HG03342 (cell line): ENCODE measurements at regions not wholly inside any gene's neighbourhood (a gene's known extent, or its start where the extent isn't known, plus 50 kb on each side); places are given as distances from the start of the nearest gene placed in this dataset.

Experiments
- ATAC-seq: cut with Tn5 transposase; IDR thresholded peaks from one replicate; pipeline ENCODE4 v1.9.1; 2021; ENCODE audit warnings: mild to moderate bottlenecking, moderate library complexity; ENCODE audit not compliant: unreplicated experiment

DNA sequence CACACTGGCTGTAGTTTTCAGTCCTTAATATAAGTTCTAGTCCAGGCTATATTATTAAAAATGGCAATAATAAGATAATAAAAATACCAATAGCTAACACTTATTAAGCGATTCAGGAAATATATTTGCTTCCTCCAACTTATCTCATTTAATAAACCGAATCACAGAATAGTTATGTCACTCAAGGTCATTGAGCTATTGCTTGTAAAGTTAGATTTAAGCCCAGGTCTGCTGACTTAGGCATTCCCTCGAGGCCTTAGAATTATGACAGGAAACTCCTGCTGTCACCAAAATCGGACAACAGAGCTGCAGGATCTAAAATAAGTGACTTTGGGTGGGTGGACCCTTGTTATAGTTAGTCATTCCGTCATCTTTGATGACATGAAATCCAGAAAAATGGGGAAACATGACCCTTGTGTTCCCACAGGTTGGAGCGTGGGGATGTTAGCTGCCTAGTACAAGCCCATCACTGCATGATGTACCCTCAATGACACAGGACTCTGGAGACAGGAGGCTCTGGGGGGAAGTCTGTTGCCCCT lies 181.3 kb upstream of the PHYHIPL start:
- ATAC-seq: no peak

DNA sequence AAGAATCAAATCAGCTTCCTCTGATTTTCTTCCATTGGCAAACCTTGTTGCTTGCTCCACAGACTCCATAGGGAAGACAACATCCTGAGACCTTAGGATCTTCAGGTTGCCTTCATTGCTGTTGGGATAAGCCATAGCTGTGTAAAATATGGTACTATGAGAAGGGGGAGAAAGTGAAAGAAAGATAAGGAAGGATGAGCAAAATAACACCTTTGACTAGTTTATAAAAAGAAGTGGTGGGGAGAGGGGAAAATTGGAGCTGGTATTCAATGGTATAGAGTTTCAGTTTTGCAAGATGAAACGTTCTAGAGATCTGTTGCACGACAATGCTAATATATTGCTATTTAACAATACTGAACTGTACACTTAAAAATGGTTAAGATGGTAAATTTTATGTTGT lies 180.4 kb upstream of the PHYHIPL start:
- no peak for ATAC-seq

DNA sequence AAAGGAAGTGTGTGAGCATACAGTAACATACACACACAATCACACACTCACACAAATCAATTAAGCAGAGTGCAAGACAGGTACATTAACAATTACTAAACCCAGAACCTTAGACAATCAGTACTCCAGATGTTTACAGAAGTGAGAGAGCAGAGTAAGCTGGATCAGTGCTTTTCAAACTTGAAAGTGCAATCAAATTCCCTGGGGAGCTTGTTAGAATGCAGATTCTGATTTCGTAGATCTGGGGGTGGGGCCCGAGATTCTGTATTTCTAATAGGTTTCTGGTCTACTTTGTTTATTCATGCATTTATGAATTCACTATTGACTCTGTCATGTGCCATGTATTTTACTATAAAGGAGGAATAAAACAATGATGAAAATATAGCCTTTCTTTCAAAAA lies 179.6 kb upstream of the PHYHIPL start:
- no peak for ATAC-seq

DNA sequence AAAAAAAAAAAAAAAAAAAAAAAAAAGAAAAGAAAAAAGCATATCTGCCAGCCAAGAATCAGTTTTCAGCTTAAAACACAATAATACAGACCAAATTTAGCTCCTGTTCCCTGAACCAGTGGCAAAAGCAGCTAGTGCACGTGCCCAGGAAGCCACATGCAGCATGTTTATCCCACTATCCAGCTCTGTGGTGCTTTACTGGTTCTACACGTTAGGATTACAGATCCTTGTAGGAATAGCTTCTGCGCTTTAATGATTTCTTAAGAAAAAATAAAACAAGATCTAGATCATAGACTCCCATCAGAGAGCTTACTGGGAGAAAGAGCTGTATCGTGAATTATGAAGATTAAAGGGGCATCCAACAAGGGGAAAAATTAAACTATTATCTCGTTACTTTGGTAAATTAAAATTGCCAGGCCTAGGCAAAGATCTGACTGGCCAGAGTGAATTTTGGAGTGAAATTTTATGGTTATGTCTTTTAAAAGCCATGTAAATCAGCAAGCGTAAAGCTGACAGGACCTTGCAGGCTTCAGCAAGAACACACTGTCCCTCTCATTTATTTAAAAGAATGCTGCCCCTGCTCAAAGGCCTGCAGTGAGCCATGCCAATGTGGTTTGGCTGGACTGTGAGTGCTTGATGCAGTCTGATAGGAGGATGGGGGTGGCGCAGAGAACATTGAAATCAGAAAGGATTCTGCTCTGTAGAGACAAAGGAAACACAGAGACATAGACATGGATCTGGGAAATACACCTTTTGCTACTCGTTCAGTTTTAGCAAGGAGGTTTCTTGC lies 177.3 kb upstream of the PHYHIPL start:
- no peak for ATAC-seq

DNA sequence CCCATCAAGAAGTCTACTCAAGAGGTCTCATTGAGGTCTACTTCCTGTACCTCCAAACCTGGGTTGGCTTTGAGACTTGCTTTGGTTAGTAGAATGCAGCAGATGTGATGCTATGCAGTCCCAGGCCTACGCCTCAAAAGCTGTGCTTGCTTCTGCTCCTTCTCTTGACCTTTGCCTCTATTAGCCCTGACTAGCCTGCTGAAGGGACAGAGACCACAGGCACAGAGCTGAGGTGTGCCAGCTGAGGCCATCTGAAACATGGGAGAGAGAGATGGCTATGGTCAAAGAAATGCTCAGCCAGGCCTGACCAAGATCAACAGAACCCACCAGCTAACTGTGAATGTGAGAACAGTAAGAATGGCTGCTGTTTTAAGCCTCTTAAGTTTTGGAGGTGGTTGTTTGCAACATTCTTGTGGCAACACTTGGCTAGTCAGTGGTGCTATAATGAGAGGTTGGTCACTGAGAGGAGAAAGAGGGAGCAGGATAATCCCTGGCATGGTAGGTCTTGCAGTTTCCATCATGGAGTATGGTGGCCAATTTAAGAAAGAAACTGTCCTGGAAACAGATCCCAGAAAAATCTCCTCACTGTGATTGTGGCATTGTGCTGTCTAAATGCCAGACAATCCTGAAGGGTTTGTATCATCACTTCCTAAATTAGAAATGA lies 176.1 kb upstream of the PHYHIPL start:
- no peak for ATAC-seq

DNA sequence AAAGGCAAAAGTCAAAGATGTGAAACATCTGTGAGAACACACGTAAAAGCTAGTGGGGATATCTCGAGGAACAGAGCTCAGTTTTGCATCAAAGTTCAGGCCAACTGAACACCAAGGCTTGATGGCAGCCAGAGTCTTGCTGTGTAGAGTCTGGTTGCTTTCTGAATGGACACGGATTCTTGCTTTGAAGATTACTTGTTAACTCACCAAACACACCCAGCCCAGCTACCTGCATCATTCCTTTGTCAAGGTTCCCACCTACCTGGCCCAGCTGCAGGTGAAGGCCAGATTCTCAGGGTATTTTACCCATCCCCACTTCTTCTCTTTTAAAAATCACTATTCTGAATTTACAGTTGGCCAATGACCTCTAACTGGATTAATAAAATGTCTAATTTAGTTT lies 174.4 kb upstream of the PHYHIPL start:
- ATAC-seq: no peak

DNA sequence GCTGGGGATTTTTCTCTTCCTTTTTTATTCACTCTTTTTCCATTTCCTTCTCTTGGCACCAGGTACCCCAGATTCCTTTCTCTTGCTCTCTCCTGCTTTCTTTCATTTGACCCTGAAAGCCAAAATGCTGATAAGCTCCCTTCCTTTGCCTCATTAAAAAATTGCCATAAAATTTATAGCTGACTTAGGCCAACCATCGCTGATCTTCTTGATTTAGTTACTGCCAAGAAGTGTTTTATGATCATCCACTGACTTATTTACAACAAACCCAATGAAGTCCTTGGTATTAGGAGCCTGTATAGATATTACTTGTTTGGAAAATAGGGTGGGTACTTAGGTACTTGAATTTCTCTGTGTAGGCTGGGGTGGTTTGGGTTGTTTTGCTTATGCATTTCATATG lies 173.2 kb upstream of the PHYHIPL start:
- no peak for ATAC-seq

DNA sequence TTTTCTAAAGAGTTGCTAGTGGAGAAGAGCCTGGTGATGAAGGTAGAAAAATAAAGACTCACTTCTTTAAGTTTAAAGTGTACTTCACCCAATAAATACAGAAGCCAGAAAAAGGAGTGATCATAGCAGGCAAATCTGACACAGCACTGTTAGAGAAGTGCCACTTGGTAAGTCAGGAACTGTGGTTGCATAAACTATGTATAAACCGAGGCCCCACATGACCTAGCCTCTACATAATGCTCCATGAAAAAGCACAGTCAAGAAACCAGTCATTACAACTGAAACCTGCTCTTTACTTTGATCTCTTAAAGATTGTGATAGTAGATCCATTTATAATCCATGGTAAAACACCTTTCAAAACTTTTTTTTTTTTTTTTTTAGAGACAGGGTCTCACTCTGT lies 172.1 kb upstream of the PHYHIPL start:
- no peak for ATAC-seq

DNA sequence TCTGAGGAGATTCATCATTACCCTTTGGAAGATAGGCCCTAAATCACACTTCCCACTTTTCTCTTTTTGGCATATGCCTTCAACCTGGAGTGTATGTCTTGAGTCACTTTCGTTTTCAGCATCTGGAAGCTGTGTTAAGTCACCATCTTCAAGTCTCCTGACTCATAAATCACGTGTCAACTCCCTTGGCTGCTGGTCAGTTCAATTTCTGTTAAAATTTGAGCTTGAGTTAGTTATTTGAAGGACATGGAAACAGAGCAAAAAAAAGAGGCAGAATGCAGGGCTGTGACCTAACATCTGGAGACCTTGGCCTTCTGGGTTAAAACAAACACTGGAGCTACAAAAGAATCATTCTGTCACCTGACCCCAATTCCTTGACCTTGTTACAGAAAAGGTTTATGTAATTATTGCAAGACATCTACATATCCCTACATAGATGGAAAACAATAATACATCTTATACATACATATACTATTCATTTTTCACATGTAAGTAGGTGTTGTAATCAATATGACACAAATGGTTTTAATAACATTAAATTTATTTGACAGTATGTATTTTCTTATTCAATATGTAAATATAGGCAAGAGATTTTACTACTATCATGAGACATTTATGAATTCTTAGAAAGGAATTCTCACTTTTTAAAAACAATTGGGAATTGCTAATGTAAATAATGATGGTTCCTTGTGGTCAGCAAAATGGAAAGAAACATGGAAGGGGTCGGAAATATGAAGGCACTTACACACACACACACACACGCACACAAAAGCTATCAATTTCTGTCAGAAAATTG lies 169.7 kb upstream of the PHYHIPL start:
- peak; percentile 56 for ATAC-seq

DNA sequence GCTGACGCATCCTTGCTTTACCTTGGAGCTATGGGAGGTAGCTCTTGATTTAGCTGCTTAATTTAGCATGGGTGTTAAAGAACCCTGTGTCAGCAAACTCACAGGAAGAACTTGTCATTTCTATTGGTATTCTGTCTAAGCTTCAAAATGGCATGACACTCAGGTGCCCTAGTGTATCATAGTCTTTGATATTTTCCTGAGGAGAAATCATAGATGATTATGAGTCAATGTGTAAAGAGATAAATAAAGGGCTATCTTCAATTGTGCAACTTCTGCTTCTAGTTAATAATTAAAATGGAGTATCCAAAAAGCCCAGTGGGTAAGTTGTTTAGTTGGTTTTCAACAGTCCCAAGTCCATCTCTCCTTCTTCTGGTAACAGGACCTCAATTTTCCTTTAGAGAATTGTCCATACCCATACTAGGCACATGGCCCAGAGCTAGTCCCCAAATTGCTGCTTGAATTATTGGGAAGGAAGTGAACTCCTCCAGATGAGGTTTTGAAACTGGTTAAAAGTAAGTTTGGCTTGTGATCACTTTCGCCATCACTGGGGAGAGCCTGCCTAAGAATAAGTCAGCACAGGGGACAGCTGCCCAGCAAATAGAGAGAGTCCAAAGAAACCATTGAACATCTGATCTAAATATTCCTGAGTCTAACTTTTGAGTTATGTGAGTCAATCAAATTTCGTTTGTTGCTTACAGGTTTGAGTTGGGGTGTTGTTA lies 169.0 kb upstream of the PHYHIPL start:
- ATAC-seq: no peak

DNA sequence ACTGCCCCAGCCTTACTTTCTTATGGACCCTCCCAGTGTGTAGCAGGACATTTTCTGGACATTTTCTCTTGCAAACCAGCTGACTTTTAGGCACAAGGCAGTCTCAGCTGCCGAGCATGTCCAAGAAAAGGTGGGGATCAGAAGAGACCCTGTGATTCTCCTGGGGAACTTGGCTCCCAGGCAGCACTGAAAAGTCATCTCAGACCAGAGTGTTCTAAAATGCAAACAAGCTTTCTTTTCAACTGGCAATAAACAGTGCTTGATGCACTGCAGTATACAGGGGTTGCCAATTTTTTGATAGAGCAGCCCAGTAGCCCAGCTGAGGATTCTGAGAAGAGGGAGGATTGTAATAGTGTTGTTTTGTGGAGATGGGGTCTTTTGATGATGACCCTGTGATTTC lies 168.0 kb upstream of the PHYHIPL start:
- no peak for ATAC-seq

DNA sequence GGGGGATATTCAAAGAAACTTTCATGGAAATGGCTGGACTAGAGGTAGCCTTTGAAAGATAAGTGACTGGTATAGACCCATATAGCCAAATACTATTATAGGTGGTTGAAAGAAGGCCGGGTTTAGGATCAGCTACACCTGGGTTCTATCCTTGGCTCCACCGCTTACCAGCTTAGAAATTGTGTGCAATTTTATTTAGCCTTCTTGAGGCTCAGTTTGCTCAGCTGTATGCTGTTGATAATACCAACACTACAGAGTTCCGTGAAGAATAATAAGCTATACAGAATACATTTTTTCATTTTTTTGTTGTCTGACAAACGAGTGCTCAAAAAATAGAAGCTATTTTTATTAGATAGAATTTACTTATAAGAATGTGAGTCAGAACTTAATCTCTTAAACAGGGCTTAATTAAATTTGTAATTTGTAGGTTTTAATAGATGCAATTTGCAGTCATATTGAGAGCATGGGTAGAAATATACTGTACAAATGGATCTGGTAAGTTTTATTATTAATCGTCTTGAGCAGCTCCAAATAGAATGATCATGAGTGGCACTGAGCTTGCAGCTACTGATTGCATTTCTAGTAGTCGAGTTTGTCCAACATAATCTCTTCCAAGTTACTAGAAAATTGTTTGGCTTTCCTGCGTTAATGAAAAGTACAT lies 164.3 kb upstream of the PHYHIPL start:
- ATAC-seq: no peak

DNA sequence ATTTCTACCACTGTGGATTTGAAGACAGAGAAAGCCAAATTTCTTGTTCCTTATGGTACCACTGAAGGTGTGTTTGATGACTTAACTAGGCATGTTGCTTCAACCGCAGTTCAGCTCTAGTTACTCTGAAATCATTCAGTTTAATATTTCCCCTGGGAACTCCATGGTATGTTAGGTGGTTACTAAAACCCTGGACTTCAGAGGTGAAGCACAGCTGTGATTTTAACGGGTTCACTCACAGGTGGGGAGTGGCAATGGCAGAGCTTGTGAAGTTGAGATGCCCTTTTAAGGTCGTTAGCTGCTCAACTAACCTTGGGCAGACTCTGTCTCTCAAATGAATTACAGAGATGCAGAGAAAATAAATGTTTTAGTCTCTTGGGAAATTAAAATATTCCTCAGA lies 163.6 kb upstream of the PHYHIPL start:
- no peak for ATAC-seq

DNA sequence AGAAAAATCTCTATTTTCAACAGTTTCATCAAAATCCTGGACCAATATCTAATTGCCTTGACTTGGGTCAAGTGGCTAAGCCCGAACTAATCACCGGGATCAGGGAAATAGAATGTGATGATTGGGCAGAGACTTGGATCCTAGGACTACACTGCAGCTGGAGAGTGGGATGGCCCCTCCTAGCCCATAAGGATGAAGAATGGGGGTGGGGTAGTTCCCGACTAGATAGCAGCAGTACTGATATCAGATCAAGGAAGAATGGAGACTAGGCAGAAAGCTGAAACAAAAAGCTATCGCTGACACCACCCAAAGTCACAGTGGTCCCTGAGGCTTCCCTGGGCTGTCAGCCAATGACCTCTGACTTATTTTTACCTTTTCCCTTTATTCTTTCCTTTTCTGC lies 160.4 kb upstream of the PHYHIPL start:
- no peak for ATAC-seq

DNA sequence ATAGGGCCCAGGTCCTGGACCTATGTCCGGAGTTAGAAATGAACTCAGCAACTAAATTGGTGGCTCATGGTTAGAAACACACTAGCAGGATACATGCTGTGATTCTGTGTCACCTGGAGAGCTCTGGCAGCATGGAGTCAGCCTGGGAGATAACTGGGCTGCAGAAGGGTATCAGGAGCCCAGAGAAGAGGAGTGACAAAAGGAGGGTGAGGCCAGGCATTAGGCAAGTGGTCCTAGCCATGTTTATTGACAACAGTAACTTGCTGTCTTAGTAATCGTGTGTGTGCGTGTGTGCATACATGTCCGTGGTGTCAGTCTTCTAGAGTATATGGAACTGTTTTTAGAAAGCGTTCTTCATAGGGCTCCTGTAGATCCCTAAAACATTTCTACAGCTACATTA lies 157.5 kb upstream of the PHYHIPL start:
- no peak for ATAC-seq

DNA sequence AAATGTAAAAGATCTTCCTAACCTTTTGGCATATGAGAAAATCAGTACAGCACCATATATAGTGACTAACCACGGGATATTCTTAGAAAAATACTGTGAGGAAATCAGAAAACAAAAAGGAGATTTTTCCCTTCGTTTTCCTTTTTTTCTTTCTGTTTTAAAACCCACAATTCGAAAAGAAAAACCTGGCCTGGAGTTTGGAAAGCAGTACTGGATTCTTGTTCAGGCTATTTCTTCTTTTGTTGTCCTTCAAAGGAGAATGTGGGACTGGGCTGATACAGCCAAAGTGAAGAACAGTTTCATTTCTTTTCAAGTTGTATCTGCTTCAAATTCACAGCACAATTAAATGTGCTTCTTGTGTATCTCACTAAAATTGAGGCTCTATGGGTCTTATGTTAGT lies 156.8 kb upstream of the PHYHIPL start:
- no peak for ATAC-seq

DNA sequence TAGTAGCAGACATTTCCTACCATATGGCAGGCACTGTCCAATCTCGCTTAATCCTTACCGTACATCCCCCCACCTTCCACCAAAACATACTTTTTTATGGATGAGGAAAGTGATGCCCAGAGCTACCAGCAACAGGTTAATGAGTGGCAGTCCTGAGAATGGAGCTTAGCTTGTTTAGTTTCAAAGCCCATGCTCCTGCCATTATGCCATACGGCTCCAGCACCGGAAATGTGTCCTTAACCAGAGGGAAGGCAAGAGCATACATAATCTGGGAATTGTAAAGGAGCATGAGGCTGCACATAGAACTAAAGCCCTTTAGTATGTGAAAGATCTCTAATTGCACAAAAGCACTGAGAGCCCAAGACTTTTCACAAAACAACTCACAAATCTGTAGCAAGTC lies 155.9 kb upstream of the PHYHIPL start:
- no peak for ATAC-seq

DNA sequence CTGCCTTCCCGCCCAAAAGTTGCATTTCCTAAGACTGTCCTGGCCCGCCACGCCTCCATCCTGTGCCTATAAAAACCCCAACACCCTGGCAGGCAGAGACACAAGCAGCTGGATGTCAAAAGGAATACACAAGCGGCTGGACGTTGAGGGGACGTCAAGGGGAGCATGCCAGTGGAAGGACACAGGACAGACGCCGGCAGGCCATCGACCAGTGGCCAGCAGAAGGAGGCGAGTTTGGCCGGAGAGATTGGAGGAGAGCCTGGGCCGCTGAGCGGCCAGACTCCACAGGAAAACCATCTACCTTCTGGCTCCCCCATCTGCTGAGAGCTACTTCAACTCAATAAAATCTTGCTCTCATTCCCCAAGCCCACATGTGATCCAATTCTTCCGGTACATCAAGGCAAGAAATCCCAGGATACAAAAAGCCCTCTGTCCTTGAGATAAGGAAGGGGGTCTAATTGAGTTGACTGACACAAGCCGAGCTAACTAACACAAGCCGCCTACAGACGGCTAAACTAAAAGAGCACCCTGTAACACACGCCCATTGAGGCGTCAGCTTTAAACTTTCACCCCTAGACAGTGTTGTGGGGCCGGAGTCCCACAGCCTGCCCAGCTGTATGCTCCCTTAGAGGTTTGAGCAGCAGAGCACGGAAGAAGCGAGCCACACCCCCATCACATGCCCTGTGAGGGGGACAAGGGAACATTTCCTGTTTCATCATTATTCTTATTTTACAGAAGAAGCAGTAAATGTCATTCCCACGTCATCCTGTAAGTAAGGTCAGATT lies 150.3 kb upstream of the PHYHIPL start:
- no peak for ATAC-seq

DNA sequence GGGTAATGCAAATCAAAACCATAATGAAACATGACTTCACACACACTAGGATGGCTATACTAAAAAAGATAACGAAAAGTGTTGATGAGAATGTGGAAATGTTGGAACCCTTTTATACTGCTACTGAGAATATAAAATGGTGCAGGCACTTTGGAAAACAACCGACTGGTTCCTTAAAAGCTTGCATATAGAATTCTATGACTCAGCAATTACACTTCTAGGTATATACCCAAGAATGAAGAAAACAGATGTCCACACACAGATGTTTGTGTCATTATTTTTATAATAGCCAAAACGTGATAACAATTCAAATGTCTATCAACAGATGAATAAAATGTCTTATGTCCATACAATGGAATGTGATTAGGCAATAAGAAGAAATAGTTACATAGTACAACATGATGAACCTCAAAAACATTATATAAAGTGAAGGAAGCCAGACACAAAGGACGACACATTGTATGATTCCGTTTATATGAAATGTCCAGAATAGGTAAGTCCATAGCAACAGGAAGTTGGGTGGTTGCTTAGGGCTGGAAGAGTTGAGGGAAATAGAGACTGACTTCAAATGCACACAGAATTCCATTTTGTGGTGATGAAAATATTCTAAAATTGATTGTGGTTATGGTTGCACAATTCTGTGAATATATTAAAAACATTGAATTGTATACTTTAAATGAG lies 148.3 kb upstream of the PHYHIPL start:
- no peak for ATAC-seq
